Epidermal melanocyte (primary cell): ENCODE measurements at regions not wholly inside any gene's neighbourhood (a gene's known extent, or its start where the extent isn't known, plus 50 kb on each side); places are given as distances from the start of the nearest gene placed in this dataset.

Experiments used
- DNase-seq: peaks from one replicate; pipeline ENCODE4 v3.0.0; 2011; ENCODE audit warnings: low spot score; ENCODE audit not compliant: insufficient read length

GRCh38 chr22:48234011-48234410 lies 1471.6 kb downstream of the TBC1D22A start:
- DNase-seq: no peak

GRCh38 chr22:48233586-48233985 lies 1471.1 kb downstream of the TBC1D22A start:
- DNase-seq: no peak

DNA sequence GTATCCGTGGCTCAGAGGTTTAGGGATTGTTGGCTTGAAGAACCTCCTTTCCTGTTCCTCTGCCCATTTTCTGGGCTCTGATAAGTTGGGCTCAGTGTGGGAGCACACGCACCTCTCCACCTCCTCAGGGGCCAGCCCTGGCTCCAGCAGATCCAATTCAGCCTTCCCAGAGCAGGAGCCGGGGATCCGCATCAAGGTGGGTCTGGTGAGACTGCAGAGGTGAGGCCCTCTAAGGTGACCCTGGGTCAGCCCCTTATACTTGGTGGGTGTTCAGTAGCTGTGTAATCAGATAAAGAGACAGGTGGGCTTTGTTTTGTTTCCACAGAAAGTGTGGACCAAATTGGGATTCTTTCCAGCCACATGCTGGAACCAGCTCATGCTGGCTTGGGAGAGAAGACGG lies 1466.0 kb downstream of the TBC1D22A start:
- no peak for DNase-seq

DNA sequence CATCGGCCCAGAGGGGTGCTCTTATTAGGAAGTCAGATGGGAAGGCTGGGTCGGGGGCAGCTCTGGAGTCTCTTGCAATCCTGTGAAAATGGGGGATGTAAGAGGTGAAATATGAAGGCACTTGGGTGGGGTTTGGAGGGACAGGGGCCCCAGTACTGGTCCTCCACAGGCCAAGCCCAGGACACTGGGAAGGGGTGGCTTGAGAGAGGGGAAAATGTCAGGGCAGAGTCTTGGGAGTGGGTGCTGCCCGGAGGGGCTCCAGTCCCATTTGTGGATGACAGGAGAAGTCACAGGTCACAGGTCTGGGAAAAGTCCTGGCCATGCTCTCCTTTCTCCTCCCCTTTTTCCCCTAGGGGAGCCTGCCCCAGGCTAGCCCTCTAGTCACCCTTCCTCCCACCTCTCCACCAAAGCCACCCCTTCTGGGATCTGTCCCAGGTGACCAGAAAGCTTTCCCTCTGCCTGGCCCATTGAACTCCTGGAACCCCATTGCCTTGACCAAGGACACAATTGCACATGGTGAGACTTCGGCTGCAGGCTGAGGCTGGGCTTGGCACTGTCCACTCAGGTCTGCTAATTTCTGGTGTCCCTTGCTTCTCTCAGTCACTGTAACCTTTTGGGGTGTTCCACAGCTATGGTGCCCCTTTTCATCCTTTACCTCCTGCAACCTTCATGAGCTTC lies 1465.0 kb downstream of the TBC1D22A start:
- DNase-seq: no peak

DNA sequence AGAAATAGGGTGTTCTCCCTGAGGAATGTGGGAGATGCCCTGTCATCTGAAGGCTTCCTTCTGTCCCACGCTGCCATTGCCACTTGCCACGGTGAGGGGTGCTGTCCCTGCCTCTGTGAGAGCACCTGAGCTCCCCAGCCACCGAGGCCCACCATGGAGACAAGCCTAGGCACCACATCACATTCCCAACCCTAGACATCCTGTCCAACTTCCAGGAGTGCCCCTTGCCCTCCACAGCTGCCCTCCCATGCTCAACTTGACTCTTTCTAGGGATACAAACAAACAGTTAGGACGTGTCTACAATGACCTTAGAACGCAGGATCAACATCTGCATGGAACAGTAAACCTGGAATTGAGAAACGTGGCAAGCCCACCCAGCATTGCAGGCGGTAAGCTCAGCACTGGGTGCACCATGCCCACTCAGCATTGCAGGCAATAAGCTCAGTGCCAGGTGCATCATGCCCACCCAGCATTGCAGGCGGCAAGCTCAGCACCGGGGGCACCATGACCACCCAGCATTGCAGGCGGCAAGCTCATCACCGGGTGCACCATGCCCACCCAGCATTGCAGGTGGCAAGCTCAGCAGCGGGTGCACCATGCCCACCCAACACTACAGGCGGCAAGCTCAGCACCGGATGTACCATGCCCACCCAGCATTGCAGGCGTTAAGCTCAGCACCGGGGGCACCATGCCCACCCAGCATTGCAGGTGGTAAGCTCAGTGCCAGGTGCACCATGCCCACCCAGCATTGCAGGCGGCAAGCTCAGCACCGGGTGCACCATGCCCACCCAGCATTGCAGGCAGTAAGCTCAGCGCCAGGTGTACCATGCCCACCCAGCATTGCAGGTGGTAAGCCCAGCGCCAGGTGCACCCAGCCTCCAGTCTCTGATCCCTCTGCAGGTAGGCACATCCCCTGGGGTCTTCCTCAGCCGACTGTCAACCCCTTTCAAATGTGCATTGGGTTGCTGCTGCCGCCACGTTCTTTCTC lies 1463.9 kb downstream of the TBC1D22A start:
- no peak for DNase-seq

DNA sequence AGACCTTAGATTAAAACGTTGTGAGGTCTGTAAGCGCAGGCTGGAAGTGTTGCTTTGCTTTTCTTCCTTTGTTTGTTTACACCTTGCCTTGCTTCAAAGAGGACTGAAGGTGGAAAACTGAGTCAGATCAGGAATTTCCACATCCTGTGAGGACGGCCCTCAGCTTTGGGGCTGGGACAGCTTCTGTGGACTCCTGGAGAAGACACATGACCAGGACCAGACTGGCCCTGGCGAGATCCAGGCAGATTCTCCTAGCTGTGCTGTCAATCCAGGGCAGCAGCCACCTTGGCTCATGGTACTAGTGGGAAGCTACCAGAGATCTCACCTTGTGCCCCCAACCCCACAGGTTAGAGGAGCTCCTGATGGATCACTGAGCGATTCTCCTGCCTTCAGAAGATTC lies 1461.9 kb downstream of the TBC1D22A start:
- no peak for DNase-seq

DNA sequence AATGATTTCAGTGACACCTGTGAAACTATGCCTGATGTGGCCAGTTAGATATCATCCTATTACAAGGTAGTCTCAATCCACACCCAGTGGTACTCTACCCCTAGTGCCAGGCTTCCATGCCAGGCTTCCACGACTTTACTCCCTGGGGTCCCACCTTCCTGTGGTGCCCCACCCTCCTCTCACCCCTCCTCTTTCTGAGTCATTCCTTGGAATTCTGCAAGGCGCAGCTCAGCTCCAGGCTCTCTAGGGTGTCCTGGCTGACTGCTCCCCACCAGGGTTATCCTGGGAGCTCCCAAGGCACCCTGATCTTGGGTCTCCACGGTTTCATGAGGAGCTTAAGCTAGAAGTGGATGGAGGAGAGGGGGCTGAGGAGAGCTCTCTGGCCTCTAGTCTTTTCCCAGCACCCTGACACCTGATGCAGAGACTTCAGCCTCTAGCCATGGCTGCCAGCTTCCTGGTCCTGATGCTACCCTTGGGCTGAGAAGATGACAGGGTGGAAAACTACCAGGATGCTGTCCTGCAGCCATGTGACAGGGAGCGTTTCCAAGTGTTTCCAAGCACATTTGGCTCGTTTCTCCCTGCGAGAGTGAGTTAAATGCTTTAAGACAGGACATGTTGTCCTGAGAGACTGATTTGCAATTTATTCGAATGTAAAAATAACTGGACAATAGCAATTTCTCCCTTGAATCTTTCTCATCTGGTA lies 1461.2 kb downstream of the TBC1D22A start:
- DNase-seq: no peak

DNA sequence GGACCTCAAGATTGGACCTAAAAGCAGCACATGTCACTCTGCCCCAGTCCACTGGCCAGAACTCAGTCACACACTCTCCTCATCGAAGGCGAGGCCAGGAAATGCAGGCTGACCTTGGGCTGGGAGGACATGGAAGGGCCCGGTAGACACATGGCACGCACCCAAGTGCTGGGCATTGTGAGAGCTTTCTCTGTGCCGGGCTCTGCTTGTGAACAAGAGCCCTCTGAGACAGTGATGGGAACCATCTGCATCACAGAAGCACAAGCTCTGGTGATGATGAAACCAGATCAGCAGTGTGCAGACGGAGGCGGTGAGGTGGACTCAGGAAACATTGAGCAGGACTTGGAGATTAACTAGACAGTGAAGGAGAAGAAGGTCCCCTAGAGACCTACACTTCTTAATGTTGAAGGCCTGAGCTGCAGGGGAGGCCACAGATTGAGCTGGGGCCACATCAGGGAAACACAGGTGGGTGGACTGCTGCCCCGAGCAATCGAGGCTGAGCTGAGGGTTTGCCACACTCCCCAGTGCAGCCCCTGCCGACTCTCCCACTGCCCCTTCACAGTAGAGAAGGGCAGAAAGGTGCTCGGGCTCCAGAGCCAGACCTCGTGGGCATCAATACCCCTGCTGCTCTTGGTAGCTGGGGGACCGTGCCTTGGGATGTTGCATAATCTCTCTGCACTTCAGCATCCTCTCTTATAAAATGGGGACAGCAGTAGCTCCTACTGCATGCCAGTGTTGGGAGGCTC lies 1460.5 kb downstream of the TBC1D22A start:
- DNase-seq: no peak

- no peak for DNase-seq
Observed at GRCh38 chr22:48218889-48219420, 1456.5 kb downstream of the TBC1D22A start.

DNA sequence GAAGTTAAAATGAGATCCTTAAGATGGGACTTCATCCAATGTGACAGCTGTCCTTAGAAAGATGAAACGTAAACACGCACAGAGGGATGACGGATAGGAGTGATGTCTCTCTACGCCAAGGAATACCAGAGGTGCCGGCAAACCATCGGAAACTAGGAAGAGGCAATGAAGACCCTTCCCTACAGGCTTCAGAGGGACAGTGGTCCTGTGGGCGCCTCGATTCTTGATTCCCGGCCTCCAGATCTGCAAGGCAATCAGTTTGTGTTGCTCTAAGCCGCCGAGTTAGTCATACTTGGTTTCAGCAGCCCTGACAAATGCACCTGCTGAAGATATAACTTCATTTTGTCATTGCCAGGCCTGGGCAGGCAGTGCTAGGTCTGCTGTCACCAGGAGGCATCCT lies 1455.1 kb downstream of the TBC1D22A start:
- DNase-seq: no peak

GRCh38 chr22:48212727-48213126 lies 1450.3 kb downstream of the TBC1D22A start:
- no peak for DNase-seq

- DNase-seq: no peak
Observed at GRCh38 chr22:48210812-48211211, 1448.4 kb downstream of the TBC1D22A start.

DNA sequence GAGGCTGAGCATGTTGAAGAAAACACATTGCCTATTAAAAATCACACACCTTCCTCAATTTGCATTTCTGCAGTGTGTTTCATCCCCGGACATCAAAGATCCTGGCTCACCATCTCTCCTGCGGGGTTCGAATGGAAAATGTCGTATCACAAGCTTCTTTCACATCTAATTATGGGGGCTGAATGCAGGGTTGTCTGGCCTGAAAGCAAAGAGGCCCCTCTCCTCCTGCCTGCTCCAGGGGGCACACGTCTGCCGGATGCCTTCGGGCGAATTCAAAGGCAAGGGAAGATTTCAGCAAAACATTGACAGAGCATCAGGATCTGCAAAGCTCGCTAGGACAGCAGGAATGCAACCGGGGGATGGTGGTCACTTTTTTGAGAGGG lies 1447.7 kb downstream of the TBC1D22A start:
- no peak for DNase-seq

DNA sequence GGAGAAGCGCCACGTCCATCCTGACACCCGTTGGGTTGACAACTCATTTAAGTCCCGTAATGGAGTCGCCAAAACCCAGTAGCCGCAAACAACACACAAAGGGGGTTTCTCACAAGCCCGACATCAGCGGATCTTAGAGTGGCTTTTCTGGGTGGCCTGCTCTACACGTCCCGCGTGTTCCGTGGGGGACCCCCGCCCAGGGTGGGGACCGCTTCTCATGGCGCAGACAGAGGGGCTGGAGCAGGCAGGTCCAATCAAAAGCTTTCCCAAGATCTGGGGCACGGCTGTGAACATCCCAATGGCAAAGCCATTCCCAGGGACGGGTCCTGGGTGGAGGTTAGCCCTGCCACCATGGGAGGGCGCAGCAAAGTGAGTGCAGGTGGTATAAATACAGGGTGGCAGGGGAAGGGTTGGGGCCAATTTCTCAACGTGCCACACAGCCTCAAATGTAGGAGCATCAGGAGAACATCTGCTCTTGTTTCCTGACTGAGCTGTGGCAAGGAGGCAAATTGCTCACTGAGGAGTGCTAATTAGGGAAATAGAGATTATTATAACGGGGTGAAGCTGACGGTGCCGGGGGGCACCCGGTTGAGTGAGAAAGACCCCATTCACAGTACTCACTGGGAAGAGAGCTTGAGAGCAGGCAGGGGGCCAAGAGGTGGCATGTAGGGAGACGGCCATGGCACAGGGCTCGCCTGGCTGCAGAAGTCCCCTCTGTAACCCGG lies 1447.2 kb downstream of the TBC1D22A start:
- DNase-seq: no peak

DNA sequence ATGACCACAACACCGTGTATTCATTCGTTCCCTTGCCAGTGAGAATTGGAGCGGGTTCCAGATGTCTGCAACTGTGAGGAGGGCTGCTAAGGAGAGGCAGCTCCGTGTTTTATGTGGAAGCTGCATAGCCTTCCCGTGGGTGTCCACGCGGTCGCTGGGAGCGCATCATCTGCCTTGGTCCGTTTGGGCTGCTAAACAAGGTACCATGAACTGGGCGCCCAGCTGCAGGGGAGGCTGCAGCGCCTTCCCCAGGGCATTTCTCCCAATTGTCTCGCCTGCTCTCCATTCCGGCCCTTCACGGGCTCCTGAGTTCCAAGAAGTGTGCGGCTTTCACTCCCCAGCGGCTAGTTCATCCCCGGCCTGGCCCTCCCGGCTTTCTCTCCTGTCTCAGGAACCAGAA lies 1446.4 kb downstream of the TBC1D22A start:
- DNase-seq: no peak

DNA sequence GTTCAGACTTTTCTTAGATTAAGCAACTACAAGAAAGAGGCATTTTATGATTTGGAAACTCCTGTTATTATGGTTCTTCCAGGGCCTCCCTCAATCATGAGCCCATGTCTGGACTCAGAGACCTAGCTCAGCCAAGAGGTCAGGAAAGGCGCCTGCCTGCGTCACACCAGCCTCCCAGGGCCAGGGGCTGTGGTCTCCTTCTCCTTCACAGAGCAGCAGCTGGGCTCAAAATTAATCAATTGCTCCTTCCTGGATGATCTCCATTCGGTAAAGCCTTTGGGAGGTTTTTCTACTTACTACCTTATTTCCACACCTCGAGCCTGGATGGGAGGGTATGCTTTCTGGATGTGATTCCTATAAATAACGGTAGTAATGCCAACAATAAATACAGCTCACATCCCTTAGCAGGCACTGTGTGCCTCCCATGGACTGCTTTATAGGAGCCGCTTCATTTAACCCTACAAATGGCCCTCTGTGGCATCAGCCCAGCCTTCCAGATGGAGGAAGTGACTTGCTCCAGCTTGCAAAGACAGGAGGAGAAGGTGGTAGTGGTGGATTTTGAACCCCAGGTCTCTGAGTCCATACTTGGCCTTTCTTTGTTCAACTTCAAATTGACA lies 1445.6 kb downstream of the TBC1D22A start:
- DNase-seq: no peak

DNA sequence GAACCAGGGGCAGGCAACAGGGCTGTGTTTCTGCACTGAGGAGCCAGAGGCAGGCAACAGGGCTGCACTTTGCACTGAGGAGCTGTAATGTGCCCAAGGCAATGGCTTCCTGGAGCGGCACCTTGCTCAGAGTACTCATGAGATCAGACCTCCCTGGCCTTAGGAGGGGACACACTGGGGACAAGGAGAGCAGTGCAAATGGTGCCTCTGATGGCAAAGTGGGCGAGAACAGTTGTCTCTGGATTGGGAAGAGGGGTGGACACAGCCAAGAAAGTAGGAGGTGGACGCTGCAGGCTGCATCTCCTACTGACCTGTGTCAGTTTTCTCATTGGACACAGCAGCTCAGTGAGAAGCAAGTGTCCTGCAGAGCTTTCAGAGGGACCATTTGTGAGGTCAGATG lies 1443.3 kb downstream of the TBC1D22A start:
- no peak for DNase-seq

DNA sequence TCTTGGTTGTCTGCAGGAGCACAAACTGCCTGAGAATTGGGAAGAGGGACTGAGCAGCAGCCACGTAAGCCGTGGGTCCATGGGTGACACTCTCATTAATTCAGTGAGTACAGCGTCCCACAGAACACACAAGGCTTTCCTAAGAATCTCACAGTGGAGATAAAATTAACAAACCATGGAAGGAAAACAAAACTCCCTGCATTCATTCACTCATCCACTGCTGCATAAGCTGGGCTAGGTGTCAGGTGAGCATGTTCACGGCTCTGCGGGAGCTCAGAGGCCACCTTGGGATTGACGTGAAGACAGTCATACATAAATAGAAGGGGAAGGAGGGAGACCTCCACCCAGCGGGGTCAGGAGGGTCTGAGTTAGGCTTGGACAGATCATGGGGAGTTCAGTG lies 1442.7 kb downstream of the TBC1D22A start:
- DNase-seq: no peak

GRCh38 chr22:48204296-48204695 lies 1441.8 kb downstream of the TBC1D22A start:
- DNase-seq: no peak

- DNase-seq: no peak
Observed at GRCh38 chr22:48199667-48200066, 1437.2 kb downstream of the TBC1D22A start.
